HG03103 (cell line): ENCODE measurements at regions not wholly inside any gene's neighbourhood (a gene's known extent, or its start where the extent isn't known, plus 50 kb on each side); places are given as distances from the start of the nearest gene placed in this dataset.
"Not testable (repeated sequence)": the region's sequence is repeated elsewhere in the genome, so short reads cannot be mapped to it uniquely, and the experiment has no call there.

ENCODE experiments used
- ATAC-seq: cut with Tn5 transposase; IDR thresholded peaks from one replicate; pipeline ENCODE4 v1.9.1; 2021; ENCODE audit warnings: low read depth; ENCODE audit not compliant: unreplicated experiment

GRCh38 chr7:13240349-13240748 is 552.9 kb downstream of the ARL4A start:
- no peak for ATAC-seq

- ATAC-seq = no peak
These were observed 554.0 kb downstream of the ARL4A start for GRCh38 chr7:13241416-13241815.

GRCh38 chr7:13257661-13258060 is 570.2 kb downstream of the ARL4A start:
- ATAC-seq = no peak

- ATAC-seq = no peak
These were observed 571.0 kb downstream of the ARL4A start for GRCh38 chr7:13258386-13258785.

GRCh38 chr7:13259930-13260329 is 572.5 kb downstream of the ARL4A start:
- ATAC-seq = no peak

- ATAC-seq = no peak
These were observed 575.6 kb downstream of the ARL4A start for GRCh38 chr7:13262929-13263530.

- no peak for ATAC-seq
These were observed 577.8 kb downstream of the ARL4A start for GRCh38 chr7:13265271-13265670.

GRCh38 chr7:13274205-13274604 is 586.8 kb downstream of the ARL4A start:
- ATAC-seq = not testable (repeated sequence)

- no peak for ATAC-seq
These were observed 589.5 kb downstream of the ARL4A start for GRCh38 chr7:13276977-13277376.

- ATAC-seq = no peak
These were observed 590.6 kb downstream of the ARL4A start for GRCh38 chr7:13278020-13278419.

GRCh38 chr7:13279854-13280435 is 592.5 kb downstream of the ARL4A start:
- no peak for ATAC-seq

GRCh38 chr7:13282377-13282980 is 595.0 kb downstream of the ARL4A start:
- no peak for ATAC-seq

GRCh38 chr7:13286916-13287315 is 599.5 kb downstream of the ARL4A start:
- no peak for ATAC-seq

GRCh38 chr7:13288516-13288915 is 601.1 kb downstream of the ARL4A start:
- ATAC-seq = no peak

GRCh38 chr7:13290975-13291374 is 603.5 kb downstream of the ARL4A start:
- ATAC-seq = no peak

GRCh38 chr7:13293264-13294002 is 606.0 kb downstream of the ARL4A start:
- ATAC-seq = no peak

GRCh38 chr7:13307040-13307439 is 619.6 kb downstream of the ARL4A start:
- no peak for ATAC-seq

GRCh38 chr7:13308423-13308822 is 621.0 kb downstream of the ARL4A start:
- no peak for ATAC-seq

GRCh38 chr7:13309535-13309934 is 622.1 kb downstream of the ARL4A start:
- ATAC-seq = no peak

- no peak for ATAC-seq
These were observed 624.9 kb downstream of the ARL4A start for GRCh38 chr7:13312307-13312706.

GRCh38 chr7:13320333-13320732 is 632.9 kb downstream of the ARL4A start:
- ATAC-seq = no peak

- no peak for ATAC-seq
These were observed 633.9 kb downstream of the ARL4A start for GRCh38 chr7:13321316-13321715.
